HG03159 (cell line): ENCODE measurements at regions not wholly inside any gene's neighbourhood (a gene's known extent, or its start where the extent isn't known, plus 50 kb on each side); places are given as distances from the start of the nearest gene placed in this dataset.
"Not testable (repeated sequence)": the region's sequence is repeated elsewhere in the genome, so short reads cannot be mapped to it uniquely, and the experiment has no call there.

ENCODE experiments used
- ATAC-seq: cut with Tn5 transposase; IDR thresholded peaks from one replicate; pipeline ENCODE4 v1.9.1; 2021; ENCODE audit warnings: mild to moderate bottlenecking, moderate library complexity; ENCODE audit not compliant: unreplicated experiment

GRCh38 chr5:143543358-143544255 is 140.1 kb upstream of the NR3C1 start:
- ATAC-seq, result no peak

DNA sequence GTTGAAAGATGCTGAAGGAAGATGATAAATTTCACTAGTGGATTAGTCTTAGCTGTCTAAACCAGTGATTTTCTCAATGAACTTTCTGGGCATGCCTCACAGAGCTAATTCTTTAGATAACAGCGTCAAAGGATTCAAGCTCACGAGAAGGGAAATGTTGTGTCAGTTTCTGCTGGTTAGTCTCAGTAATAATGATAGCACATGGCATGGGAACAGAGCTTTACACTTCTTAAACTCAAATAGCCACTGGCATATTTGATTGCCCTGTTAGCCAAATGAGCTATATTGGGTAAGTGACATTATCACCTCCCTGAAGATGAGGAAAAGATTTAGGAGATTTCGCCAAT is 139.3 kb upstream of the NR3C1 start:
- ATAC-seq, result no peak

- ATAC-seq, result no peak
Measured at GRCh38 chr5:143541943-143542797, 138.7 kb upstream of the NR3C1 start.

DNA sequence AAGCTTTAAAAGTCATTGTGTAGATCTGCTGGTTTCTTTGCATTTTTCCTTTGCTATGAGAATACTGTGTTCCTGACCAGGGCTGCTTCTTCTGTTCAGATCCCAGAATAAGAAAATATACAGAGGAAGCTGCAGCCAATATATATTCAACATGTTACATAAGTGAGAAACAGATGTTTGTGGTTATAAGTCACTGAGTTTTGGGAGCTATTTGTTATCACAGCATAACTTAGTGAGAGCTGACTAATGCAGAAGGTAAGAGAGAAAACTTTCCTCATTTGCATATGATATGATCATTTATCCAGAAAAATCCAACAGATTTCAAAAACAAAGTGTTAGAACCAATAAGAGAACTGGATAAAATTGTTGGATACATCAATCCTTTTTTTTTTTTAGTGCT is 136.3 kb upstream of the NR3C1 start:
- no peak for ATAC-seq

DNA sequence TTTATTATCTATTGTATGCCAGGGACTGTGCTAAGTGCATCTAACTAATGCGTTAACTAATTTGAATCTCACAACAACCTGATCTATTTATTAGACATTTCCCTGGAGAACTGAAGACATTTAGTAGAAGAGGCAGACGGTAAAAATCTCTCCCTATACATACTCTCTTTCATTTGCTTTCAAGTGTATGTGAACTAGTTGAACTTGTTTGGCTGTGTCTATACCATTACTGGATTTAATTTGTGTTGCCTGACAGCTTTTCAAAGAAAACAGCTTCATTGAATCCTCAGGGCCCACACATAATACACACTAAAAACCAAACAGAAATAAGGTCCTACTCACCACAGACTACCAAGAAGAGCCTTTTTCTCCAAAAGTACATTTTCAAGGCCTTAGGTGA is 133.6 kb upstream of the NR3C1 start:
- no peak for ATAC-seq

- ATAC-seq, result no peak
Measured at GRCh38 chr5:143536364-143536763, 132.9 kb upstream of the NR3C1 start.

DNA sequence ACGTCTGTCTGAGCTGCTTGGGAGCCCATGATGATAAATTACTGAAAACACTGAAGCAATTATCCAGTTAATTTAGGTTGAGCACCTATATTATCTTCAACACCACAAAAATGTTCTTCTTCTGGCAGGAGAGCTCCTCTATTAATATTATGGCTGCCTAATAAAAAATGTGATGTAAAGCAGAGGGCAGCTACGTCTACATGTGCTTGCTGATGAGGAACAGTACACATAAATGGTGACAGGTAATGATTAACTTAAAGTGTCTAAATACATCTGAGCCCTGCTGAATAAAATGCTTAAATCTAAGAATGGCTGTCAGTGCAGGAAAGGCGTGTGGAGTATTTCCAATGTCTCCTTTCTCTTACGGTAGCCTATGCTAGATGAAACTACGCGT is 131.3 kb upstream of the NR3C1 start:
- no peak for ATAC-seq

GRCh38 chr5:143533978-143534760 is 130.7 kb upstream of the NR3C1 start:
- no peak for ATAC-seq

DNA sequence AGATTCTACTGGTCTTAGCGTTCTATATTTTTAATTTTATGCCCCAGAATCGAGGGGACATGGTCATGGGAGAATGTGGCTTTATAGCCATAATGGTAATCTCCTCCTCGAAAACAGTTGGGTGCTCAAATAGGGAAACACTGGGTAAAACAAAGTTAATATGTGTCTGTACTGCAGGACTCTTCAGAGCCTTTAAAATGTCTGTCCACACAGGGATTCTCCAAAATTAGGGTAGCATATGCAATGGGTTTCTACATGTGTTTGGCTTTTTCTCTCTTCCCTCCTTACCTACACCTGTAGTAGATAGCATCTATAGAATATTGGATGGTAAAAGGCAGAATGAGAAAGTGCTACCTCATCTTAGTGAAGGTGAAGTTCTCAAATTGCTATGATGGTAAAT is 130.0 kb upstream of the NR3C1 start:
- no peak for ATAC-seq

DNA sequence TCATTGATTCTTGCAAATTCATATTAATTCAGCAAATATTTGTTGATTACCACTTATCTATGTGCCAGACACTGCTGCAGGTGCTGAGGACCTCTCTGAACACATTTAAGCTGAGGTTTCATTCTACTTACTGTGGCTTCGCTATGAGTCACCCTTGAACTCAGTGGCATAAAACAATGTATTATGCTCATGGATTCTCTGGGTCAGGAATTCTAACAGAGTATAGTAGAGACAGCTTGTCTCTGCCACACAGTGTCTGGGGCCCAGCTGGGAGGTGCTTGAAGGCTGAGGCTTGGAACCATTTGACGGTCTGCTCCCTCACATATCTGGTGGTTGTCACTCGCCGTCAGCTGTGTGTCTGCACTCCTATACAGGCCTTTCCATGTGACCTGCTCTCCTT is 124.3 kb upstream of the NR3C1 start:
- ATAC-seq, result no peak

DNA sequence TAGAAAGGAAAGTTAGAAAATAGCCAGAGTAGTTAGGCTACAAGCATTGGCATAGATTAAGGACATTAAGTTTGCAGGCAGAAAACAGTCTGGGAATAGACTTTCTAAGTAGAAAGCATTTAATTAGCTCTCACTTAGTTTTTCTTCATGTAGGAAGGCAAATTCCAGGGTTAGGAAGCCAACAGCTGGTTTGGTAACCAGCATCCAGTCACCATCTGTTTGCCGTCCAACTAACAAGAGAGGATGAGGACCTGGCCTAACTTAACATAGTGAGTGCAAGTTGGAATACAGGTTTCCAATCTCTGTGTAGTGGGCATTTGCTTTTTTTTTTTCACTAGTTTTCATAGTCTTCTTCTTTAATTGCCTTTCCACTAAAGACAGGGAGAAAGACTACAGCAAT is 121.7 kb upstream of the NR3C1 start:
- ATAC-seq, result no peak

- no peak for ATAC-seq
Measured at GRCh38 chr5:143524338-143524945, 121.0 kb upstream of the NR3C1 start.

DNA sequence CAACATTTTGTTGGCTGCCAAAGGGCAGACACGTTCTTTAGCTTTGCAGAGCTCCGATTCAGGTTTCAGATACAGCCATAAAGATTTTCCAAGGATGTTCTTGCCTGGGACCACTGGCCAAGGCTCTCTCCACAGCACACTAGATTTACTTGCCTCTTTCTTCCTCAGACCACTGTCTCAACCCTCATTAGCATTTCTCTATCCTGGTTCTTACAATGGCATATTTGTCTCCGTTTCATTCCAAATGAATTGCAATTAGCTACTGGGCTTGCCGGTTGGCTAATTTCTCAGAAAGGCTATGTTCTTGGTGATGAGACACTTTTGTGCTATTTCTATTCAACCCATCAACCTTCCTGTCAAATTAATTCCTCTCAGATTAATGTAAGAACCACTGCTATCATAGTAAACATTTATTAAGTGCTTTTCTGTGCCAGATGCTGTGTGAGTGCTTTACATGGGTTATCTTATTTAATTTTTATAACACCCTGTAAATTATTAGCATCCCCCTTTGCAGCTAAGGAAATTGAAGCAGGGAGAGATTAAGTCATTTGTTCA is 118.4 kb upstream of the NR3C1 start:
- no peak for ATAC-seq

DNA sequence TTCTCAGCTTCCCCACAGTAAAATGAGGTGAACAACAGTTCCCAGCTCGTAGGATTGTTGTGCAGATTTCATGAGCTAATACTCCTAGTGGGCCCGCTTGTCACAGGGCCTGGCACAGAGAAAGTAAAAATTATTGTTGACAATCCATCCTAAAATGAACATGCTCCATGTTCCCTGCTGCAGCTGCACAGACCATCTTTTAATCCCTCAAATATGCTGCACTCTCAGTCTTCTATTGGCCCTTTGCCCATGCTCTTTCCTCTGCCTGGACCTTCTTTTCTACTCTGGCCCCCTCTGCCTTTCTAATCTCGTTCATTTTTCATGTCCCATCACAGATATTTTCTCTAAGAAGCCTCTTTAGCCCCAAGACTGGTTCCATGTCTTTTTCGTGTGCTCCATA is 117.7 kb upstream of the NR3C1 start:
- no peak for ATAC-seq

GRCh38 chr5:143519215-143519614 is 115.7 kb upstream of the NR3C1 start:
- not testable (repeated sequence) for ATAC-seq

GRCh38 chr5:143517824-143518223 is 114.3 kb upstream of the NR3C1 start:
- not testable (repeated sequence) for ATAC-seq

DNA sequence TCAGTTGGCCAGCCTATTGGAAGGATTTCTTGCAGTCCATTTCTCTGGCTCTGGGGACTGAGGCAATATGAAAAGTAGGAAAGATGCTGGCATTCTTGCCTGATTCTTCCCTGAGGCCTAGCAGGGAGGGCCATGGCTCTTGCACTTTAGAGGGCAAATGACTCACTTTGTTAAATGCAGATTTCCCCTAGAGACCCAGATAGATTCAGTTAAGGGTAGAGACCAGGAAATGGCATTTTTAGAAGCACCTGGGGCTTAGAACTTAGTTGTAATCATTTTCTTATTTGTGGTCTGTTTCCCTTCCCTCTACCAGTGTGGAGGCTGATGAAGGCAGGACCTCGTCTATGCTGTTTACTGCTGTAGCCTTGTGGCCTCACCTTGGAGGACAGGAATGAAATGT is 112.8 kb upstream of the NR3C1 start:
- ATAC-seq, result peak; percentile 53

GRCh38 chr5:143515829-143516228 is 112.3 kb upstream of the NR3C1 start:
- ATAC-seq, result peak; percentile 48

- ATAC-seq, result no peak
Measured at GRCh38 chr5:143514616-143515335, 111.3 kb upstream of the NR3C1 start.

- no peak for ATAC-seq
Measured at GRCh38 chr5:143513720-143514119, 110.2 kb upstream of the NR3C1 start.
